H1 (cell line): ENCODE measurements at regions not wholly inside any gene's neighbourhood (a gene's known extent, or its start where the extent isn't known, plus 50 kb on each side); places are given as distances from the start of the nearest gene placed in this dataset.

Experiments
- CEBPB ChIP-seq: IDR thresholded peaks from 2 replicates; pipeline ENCODE4 v1.6.1; 2012; ENCODE audit warnings: low read depth, low read length
- CTCF ChIP-seq, 3 experiments: IDR thresholded peaks; 1 replicate in 2 of 3; 2 replicates in 1 of 3; pipeline versions ENCODE4 v1.5.1 to v1.6.1; 2011; ENCODE audit warnings: low read length in 3 of 3, mild to moderate bottlenecking in 3 of 3, inconsistent platforms in 2 of 3, low read depth in 1 of 3, moderate library complexity in 1 of 3; ENCODE audit not compliant: insufficient read depth in 1 of 3; ENCODE audit errors: control extremely low read depth in 1 of 3
- EGR1 ChIP-seq: IDR thresholded peaks from 2 replicates; pipeline ENCODE4 v1.6.1; 2011; ENCODE audit warnings: low read depth, low read length, borderline replicate concordance
- EZH2 ChIP-seq: fragments of 200-600 bp; sonication (generic); IDR thresholded peaks from 2 replicates; pipeline ENCODE4 v1.7.1; 2012; ENCODE audit warnings: low read depth, mild to moderate bottlenecking, moderate library complexity, low read length, inconsistent platforms; ENCODE audit not compliant: severe bottlenecking
- KDM5A ChIP-seq: fragments of 200-600 bp; IDR thresholded peaks from 2 replicates; pipeline ENCODE4 v1.7.1; 2012; ENCODE audit warnings: mild to moderate bottlenecking, low read length, inconsistent platforms, mixed read lengths
- MAFK ChIP-seq: IDR thresholded peaks from 2 replicates; pipeline ENCODE4 v1.6.1; 2012; ENCODE audit warnings: low read depth, mild to moderate bottlenecking, improper control_type of control experiment, low read length
- POLR2AphosphoS5 ChIP-seq: IDR thresholded peaks from 2 replicates; pipeline ENCODE4 v1.6.1; 2011; ENCODE audit warnings: low read depth, low read length
- RFX5 ChIP-seq: IDR thresholded peaks from 2 replicates; pipeline ENCODE4 v1.6.1; 2011; ENCODE audit warnings: low read depth, low read length, improper control_type of control experiment, borderline replicate concordance
- SIN3A ChIP-seq, 2 experiments: IDR thresholded peaks in 1 of 2; conservative IDR thresholded peaks in 1 of 2; 2 replicates each; pipeline ENCODE4 v1.6.1; 2011 to 2012; ENCODE audit warnings: low read length in 2 of 2, improper control_type of control experiment in 1 of 2, low read depth in 1 of 2, mild to moderate bottlenecking in 1 of 2
- TAF1 ChIP-seq: IDR thresholded peaks from 2 replicates; pipeline ENCODE4 v1.6.1; 2011; ENCODE audit warnings: mild to moderate bottlenecking, low read depth, low read length
- TAF7 ChIP-seq: optimal IDR thresholded peaks from 2 replicates; pipeline ENCODE3; 2011; ENCODE audit warnings: low read depth, mild to moderate bottlenecking, inconsistent platforms, low read length, moderate library complexity, borderline replicate concordance
- TCF12 ChIP-seq: IDR thresholded peaks from 2 replicates; pipeline ENCODE4 v1.6.1; 2011; ENCODE audit warnings: low read depth, mild to moderate bottlenecking, low read length
- USF2 ChIP-seq: IDR thresholded peaks from 2 replicates; pipeline ENCODE4 v1.6.1; 2011; ENCODE audit warnings: low read length, improper control_type of control experiment

GRCh38 chr5:165104611-165105010 is 1599.2 kb downstream of the MAT2B start:
- TF ChIP-seq TCF12: no peak
- TF ChIP-seq KDM5A: no peak
- no peak for TF ChIP-seq CTCF (IDR thresholded peaks at IDR 0.05; ENCODE audit: control extremely low read depth in 1 of 3, insufficient read depth in 1 of 3, low read depth in 1 of 3, low read length in 3 of 3)
- no peak for TF ChIP-seq SIN3A (conservative IDR thresholded peaks at IDR 0.05 in 1 of 2, IDR thresholded peaks at IDR 0.05 in 1 of 2; ENCODE audit: low read depth in 1 of 2, low read length in 2 of 2)
- no peak for TF ChIP-seq TAF7
- TF ChIP-seq USF2: no peak
- no peak for TF ChIP-seq EGR1
- no peak for TF ChIP-seq TAF1
- no peak for TF ChIP-seq CEBPB
- TF ChIP-seq POLR2AphosphoS5: no peak
- TF ChIP-seq EZH2: no peak
- TF ChIP-seq RFX5: no peak
- no peak for TF ChIP-seq MAFK
